GM10847 (cell line): ENCODE measurements at regions not wholly inside any gene's neighbourhood (a gene's known extent, or its start where the extent isn't known, plus 50 kb on each side); places are given as distances from the start of the nearest gene placed in this dataset.
A peak's percentile ranks its signal among the peaks of the same experiment; 100 is the strongest.

Experiments used
- POLR2A ChIP-seq: IDR thresholded peaks from 2 replicates; pipeline ENCODE4 v1.6.1; 2011; ENCODE audit not compliant: insufficient read length; ENCODE audit errors: extremely low read depth

DNA sequence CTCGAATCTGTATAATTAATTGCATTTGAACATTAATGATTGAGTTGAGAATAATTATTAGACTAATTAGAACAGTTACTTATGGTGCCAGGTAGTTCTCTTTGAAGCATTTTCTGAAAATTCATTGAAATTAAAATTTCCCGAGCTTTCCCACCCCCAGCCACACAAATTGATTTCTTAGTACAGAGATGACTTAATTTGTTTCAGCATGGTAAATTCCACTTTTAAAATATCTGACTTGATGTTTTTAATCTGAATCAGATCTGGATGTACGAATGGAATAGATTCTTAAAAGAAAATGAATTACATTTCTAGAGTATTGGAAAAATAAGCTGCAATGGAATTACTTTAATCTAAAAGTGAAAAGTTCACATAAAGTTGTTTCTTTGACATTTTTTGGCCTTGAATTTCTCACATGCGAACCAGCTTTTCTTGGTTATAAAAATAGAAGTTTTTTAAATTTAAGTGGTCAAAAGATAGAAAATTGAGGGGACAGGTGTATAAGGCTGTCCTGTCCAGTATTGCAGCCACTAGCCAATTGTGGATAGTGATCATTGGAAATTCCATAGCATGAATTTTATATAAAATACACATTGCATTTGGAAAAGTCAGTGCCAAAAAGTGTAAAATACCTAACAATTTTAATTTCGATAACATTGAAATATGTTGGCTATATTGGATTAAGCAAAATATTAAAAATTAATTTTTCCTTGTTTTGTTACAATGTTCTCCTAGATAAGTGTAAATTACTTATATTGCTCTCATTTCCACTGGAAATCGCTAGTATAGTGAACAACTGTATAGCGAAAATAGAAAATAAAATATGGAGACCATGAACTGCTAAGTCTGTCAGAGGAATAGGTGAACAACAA, 102.9 kb downstream of the OR2B2 start:
- TF ChIP-seq POLR2A: no peak

DNA sequence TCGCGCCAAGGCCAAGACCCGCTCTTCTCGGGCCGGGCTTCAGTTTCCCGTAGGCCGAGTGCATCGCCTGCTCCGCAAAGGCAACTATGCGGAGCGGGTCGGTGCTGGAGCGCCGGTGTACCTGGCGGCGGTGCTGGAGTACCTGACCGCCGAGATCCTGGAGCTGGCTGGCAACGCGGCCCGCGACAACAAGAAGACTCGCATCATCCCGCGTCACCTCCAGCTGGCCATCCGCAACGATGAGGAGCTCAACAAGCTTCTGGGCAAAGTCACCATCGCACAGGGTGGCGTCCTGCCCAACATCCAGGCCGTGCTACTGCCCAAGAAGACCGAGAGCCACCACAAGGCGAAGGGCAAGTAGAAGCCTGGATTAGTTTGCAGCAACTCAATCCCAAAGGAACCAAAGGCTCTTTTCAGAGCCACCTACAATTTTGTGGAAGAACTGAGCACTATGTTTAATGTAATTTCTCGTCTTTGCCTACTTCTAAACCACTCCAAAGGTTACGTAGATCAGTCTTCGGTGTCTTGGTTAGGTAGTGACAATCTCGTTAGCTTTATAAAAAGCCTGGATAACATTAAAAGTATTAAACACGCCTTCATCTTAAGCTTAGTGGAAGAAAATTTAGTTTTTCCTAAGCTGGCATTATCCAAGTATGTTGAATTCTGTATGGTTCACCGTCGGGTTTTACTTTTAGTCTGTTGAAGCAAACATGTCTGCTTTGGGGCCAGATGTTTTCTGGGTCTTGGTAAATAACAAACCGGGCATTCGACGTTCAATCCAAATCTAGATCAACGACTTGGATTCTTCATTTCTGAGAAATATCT, 103.7 kb downstream of the OR2B2 start:
- peak; percentile 97 for TF ChIP-seq POLR2A

DNA sequence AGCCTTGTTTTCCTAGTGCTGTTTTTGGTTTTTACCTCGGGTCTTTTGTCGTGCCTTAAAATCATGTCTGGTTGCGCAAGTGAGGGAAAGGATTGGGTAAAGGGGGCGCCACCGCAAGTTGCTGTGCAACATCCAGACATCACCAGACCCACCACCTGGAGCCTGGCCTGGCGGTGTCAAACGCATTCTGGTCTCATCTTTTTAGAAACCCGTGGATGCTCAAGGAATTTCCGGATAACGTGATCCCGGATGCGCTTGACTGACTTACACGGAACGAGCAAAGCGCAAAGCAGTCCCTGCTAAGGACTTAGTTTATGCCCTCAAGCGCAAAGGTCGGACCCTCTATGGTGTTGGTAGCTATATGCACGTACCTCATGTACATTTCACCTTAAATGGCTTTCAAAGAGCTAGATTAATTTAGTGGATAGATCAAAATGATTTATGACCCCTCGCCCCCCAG, 105.2 kb downstream of the OR2B2 start:
- peak; percentile 27 for TF ChIP-seq POLR2A

DNA sequence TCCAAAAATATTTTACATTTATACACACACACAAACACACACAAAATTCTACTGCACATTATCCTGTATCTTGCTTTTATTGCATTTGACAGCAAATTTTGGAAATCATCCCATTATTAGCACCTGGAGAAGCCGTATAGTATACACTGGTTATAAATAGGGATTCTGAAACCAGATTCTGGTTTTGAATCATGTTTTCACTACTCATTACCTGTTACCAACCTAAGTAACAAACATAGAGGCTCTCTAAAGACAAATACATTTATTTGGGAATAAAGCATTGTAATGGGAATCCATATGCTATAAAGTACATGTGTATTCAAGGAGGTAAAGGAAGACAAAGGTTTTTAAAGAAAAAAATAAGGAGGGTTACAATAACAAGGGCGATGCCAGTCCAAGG, 106.8 kb downstream of the OR2B2 start:
- no peak for TF ChIP-seq POLR2A

DNA sequence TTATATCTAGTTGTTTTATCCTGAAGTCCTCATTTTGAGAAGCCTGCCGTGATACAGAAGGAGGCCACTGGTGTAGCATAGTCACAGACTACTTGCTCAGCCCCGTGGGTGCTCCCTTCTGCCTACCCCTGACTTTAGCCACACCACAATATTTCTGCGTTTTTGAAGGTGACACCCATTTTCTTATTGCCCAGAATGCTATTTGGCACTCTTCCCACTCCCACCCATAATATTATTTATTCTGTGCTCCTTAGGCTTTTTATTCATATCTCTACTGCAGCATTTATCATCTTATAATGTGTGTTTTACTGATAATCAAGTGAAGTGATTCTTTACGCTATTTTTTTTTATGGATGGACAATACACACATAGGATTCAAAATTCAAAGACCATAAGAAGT, 107.3 kb downstream of the OR2B2 start:
- TF ChIP-seq POLR2A: no peak

DNA sequence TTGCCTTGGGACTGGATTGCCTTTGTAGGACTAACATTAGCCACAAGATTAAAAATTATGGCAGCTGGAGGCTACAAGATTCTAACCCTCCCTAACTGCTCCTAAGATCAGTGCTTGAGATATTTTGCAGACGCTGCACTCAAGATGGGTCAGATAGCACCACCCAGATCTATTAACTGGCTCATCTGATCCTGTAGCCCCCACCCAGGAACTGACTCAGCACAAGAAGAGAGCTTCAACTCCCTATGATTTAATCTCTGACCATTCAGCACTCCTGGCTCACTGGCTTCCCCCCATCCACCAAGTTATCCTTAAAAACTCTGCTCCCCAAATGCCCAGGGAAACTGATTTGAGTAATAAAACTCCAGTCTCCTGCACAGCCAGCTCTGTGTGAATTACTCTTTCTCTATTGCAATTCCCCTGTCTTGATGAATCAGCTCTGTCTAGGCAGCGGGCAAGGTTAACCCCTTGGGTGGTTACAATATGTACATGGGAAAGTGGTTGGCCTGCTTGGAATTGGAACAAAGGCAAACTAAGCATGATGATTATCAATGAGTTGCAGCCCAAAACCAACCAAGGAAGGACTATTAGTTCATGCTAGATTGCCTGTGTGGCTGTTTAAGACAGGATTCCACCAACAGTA, 111.3 kb downstream of the OR2B2 start:
- no peak for TF ChIP-seq POLR2A

DNA sequence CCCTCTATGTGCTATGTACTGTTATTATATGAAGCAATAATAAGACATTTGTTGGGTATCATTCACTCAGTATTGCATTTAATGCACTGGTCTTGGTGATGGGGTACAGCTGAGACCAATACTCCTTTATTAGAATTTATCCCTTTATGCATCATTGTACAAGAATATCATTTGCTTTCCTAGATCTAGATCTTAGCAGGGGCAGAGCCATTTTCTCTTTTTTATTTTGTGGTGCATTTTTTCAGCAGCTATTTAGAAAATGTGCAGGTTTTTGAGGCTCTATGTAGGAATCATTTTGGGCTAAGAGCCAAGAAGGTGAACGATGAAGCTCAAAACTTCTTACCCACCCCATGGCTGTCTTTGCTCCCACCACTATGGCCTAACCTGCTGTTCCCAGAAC, 114.2 kb downstream of the OR2B2 start:
- TF ChIP-seq POLR2A: no peak

DNA sequence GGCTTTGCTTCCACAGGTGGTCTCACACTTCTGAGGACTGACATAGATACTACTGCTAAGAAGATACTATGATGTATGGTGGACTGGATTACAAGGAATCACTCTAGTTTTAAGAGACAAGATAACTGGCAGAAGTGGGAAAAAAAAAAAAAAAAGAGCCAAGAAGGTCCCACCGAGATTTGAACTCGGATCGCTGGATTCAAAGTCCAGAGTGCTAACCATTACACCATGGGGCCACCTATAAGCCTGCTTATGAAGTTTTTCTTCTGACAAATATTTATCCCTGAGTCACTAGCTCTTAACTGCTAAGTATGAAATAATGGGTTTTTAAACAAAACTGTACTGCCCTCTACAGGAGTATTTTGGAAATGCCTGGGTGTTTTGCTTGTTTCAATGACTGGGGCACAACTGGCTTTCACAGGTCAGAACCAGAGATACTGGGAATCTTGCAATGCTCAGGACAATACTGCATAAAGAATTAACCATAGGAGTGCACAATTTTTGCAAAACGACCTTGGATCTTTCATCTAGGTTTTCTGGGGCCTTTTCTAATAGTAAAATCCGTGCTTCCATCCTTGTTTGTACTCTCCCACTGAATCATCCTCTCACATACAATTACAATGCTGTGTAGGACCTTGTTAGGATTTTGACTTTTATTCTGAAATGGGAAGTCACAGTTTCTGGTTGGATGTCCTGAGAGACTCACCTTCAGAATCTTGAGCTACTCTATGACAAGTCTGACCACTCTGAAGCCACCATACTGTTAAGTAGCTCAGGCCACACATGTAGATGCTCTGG, 116.3 kb downstream of the OR2B2 start:
- no peak for TF ChIP-seq POLR2A

DNA sequence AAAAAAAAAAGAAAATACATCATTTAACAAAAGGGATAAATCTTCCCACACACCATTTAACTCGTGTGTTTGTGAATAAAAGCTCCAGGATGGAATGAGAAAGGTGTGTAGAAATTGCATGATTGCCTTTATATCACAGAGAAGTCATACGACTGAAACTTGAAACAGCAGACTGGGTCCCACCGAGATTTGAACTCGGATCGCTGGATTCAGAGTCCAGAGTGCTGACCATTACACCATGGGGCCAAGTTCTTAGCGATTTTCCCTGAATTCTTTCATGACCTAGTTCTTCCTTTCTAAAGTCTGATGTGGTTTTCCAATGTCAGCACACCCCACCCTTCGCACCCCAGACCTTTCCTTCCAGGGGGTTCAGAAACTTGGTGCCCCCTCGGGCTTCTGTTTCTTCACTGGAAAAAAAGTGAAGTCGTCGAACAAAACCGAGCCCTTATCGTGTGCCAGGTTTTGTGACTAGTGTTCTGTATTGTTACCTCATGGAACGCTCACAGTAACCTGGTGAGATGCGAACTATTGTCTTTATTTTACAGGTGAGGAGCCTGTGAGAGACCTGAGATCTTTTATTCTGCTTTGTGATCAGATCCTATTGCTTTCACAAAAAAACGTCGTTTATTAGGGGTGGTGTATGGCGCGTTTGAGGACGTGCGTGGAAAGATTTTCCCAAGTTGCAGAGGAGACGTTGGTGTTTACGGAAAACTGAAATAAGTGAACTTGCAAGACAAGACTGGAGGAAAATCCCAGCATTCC, 120.8 kb downstream of the OR2B2 start:
- TF ChIP-seq POLR2A: no peak

DNA sequence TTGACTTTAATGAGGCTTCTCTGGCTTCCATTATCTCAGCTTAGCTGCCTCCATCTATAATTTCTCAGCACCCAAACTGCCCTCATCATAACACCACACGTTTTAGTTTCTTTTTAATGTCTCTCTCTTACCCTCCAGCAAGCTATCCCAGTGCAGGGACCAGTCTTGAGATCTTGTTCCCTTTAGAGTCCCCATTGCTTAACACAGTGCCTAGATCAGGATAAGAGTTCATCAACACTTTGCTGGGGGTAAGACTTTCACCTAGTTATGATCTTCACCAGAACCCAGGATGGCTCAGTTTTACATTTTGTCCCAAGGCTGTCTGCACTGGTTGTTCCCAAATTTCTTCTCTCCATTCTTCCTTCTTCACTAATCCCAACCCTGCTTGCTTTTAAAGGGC, 126.1 kb downstream of the OR2B2 start:
- TF ChIP-seq POLR2A: no peak

DNA sequence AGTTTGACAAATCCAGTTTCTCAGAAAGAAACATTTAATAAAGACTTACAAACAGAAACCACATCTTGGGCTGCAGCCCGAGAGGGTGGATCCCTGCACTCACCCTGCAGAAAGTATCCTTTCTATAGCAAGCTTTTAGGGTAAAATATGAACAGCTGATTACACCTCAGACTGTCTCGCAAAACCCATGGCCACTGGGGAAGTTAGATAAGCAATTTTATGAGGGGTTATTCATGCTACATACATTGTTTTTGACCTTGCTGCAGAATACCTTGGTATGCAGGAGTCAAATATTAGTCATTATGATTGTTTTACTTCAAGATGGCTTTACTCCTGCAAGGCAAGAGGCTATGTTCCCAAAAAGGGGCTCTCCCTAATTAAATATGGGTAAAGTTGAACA, 126.9 kb downstream of the OR2B2 start:
- no peak for TF ChIP-seq POLR2A

DNA sequence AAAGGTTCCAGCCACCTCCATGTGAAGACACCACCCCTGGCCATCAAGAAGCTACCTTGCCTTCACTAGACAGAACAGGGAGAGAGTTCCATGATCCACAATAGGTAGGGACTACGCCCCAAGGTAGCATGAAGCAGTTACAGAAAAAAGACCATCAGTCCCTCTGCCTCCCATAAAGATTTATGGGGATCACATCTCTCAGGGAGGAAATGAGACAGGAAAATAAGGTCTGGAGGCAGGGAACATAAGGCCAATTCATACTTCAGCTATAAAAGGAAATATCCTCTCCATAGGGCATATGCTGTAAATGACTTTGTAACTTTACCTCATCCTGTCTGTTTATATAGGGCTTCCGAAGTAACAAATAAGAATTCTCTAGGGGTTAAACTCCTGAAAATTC, 129.4 kb downstream of the OR2B2 start:
- no peak for TF ChIP-seq POLR2A

DNA sequence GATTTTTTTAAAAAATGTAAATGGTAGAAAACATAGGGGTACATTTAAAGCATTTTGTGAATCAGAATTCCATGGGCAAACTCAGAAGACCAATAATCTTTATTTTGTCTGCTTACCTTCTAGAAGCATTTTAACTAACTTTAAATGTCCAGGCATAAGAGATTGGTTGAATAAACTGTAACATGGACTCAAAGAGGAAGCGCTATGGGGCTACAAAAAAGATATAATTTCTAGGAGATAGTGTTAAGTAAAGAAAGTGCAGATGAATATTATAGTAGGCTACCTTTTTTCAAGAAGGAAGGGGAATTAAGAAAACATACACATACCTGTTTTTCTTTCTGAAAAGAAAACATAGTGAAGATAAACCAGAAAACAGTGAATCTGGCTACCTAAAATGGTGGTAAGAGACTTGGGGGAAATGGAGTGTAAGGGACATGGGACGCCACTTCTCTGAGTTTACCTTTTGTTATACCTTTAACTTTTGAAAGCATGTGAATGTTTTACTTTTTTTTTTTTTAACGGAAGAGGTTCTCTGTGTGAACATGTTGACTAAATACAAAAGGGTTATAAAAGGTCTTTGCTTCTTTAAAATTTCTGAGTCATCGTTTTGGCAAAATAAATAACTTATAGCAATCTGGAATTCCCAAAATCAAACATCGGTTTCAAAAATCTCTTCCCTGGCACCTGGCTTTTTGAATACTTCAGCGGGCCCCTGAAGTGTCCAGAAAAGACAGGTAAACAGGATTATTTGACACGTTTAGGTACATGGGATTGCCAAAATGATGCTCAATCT, 133.4 kb downstream of the OR2B2 start:
- TF ChIP-seq POLR2A: no peak
